ENCODE measurements at regions not wholly inside any gene's neighbourhood (a gene's known extent, or its start where the extent isn't known, plus 50 kb on each side); places are given as distances from the start of the nearest gene placed in this dataset.
"Not testable (repeated sequence)": the region's sequence is repeated elsewhere in the genome, so short reads cannot be mapped to it uniquely, and the experiment has no call there.

DNA sequence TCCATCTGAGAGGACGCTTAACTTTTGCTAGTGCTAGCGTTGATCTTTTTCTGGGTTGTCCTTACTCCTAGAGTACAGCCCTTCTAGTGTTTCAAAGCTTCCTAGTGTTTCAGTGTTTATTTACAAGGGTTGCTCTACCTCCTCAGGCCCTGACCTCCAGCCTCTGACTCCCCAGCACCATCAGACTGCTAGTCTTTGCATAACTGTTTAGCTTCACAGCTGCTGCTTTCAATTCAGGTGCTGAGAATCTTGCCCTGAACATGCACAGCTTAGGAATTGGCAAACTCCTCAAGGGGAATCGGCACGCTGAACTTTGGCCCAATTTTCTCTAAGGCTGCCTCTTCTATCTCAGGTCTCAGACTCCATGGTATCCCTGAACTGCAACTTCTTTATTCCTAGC lies 52.9 kb downstream of the OR52B4 start:
- intact Hi-C loops (cut with DNase I); DNase-seq (ENCODE audit: low spot score): not testable (repeated sequence)

DNA sequence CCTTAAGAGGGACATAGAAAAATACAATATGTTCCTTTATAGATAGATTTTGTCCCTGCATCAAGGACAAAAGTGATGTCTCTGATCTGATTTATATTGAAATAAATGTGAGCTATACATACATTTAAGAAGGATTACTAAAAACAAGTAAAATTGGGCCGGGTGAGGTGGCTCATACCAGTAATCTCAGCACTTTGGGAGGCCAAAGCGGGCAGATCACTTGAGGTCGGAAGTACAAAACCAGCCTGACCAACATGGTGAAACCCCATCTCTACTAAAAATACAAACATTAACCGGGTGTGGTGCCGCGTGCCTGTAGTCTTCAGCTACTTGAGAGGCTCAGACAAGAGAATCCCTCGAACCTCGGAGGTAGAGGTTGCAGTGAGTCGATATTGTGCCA lies 91.0 kb downstream of the OR52B4 start:
- intact Hi-C loops (cut with DNase I); DNase-seq (ENCODE audit: low spot score): not testable (repeated sequence)

DNA sequence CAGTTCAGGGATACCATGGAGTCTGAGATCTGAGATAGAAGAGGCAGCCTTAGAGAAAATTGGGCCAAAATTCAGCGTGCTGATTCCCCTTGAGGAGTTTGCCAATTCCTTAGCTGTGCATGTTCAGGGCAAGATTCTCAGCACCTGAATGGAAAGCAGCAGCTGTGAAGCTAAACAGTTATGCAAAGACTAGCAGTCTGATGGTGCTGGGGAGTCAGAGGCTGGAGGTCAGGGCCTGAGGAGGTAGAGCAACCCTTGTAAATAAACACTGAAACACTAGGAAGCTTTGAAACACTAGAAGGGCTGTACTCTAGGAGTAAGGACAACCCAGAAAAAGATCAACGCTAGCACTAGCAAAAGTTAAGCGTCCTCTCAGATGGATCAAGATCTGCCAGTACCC lies 117.1 kb downstream of the OR52B4 start:
- intact Hi-C loops (cut with DNase I); DNase-seq (ENCODE audit: low spot score): not testable (repeated sequence)

DNA sequence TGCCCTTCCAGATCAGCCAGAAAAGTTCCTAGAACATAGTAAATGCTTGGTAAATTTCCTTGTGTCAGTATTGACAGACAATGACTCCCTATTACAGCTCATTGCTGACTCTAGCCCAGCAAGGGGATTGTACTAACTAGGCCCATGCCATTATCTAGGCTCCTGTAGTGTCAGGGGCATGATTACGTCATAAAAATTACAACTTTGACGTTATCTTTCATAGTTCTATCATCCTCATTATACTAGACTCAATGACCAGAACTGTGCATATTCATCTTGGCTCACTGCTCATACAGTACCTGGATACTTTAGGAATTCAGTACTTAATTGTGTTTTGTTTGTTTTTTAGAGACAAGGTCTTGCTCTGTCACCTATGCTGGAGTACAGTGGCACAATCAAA lies 118.7 kb downstream of the OR52B4 start:
- DNase-seq (ENCODE audit: low spot score); intact Hi-C loops (cut with DNase I): not testable (repeated sequence)

DNA sequence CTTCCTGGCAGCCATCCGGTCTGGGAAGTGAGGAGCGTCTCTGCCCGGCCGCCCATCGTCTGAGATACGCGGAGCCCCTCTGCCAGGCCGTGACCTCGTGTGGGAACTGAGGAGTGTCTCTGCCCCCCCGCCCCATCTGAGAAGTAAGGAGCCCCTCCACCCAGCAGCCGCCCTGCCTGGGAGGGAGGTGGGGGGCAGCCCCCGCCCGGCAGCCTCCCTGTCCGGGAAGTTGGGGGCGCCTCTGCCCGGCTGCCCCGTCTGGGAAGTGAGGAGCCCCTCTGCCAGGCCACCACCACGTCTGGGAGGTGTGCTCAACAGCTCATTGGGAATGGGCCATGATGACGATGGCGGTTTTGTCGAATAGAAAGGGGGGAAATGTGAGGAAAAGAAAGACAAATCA lies 130.4 kb downstream of the OR52B4 start:
- DNase-seq (ENCODE audit: low spot score); intact Hi-C loops (cut with DNase I): not testable (repeated sequence)

DNA sequence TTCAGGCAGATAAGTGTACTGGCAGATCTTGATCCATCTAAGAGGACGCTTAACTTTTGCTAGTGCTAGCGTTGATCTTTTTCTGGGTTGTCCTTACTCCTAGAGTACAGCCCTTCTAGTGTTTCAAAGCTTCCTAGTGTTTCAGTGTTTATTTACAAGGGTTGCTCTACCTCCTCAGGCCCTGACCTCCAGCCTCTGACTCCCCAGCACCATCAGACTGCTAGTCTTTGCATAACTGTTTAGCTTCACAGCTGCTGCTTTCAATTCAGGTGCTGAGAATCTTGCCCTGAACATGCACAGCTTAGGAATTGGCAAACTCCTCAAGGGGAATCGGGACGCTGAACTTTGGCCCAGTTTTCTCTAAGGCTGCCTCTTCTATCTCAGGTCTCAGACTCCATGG lies 124.3 kb downstream of the RRM1 start:
- intact Hi-C loops (cut with DNase I); DNase-seq (ENCODE audit: low spot score): not testable (repeated sequence)

DNA sequence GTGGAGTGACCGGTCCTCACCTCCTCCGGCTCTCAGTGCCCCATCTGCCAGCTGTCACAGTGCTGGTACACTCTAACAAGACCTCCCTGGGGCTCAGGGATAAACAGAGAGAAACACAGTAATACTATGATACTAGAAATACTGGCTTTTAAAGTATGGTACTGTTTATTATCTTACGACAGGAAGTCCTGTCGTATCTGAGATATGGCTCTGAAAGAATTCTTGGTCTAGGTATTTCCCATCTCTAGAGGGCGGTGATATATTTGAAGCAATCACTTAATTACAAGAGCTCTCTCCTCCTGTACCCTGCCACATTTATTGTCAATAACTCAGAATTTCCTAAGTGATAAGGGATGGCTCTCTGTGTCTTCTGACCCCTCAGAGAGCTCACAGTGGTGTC lies 119.1 kb downstream of the RRM1 start:
- intact Hi-C loops (cut with DNase I): no loop called here
- no peak for DNase-seq (ENCODE audit: low spot score)

DNA sequence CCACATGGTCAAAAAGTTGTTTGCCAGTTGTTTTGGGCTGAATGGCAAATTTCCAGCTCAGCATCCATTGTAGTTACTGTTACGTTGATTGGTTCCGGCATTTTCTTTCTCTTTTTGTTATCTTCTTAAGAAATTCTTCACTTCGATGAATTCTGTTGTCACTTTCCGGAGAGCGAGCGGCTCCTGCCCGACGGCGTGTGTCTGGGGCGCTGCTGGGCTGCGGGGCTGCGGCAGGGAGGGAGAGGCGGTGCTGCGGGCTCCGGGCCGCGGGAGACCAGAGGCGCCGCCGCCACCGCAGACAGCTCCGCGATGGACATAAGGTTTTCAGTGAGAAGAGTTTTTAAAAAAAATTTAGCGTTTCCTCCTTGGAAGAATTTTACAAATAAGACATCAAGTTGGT lies 117.4 kb downstream of the RRM1 start:
- DNase-seq (ENCODE audit: low spot score): no peak
- intact Hi-C loops (cut with DNase I): no loop called here

DNA sequence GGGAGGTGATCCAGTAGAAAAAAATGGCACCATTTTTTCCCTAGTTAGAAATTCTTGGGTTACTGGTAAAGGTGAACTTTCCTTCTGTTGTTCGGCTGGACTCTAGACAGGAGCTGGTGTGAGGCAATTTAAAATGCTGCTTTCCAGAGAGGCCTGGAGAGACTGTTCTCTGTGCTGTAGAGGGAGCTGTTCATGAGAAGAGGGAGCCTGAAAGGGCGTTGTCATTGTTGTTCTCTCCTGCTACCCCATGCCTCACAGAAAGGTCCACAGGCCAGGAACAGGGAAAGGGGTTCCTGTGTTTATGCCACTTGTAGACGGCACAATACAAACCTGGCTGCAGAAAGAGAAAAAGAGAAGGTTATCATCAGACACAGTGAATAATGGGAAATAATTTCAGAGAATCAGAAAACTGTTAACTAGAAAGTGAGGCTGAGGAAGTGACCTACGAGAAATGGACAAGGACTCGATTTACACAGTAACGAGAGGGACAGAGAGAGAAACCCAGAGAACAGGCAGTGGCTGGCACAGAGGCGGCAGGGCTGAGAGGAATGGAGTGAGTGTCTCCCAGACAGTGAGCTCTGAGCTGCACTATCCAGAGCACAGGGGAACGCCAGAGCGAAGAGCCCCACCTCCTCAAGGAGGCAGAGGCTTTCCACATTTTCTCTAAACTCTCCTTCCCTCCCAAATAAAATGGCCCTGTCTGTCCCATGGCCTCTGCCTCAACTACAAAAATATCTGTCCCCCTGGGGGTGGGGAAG lies 109.2 kb downstream of the RRM1 start:
- intact Hi-C loops (cut with DNase I): loop anchor here in 1 of 2 donors (10.0 kb wide), 1 partner anchor 1689 kb away; no protein-coding TSS in a partner anchor
- no peak for DNase-seq (ENCODE audit: low spot score)

DNA sequence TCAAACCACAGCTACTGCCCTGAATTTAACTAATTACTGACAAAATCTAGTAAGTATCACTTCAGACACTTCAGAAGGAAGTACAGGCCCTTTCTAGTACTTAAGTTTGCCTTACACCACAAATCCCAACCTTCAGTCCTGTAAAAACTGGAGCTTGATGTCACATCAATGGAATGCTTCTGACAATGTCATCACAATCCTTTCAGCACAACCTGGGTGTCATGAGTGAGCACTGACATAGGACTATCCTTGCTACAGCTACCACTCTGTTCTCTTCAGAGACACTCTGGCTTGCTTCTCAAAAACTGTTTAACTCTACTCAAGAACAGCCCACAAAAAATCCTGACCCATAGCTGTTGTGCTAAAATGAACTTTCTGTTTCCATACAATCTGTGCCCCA lies 108.2 kb downstream of the RRM1 start:
- intact Hi-C loops (cut with DNase I): loop anchor here in 1 of 2 donors (10.0 kb wide), 1 partner anchor 1688 kb away; no protein-coding TSS in a partner anchor
- DNase-seq (ENCODE audit: low spot score): no peak

DNA sequence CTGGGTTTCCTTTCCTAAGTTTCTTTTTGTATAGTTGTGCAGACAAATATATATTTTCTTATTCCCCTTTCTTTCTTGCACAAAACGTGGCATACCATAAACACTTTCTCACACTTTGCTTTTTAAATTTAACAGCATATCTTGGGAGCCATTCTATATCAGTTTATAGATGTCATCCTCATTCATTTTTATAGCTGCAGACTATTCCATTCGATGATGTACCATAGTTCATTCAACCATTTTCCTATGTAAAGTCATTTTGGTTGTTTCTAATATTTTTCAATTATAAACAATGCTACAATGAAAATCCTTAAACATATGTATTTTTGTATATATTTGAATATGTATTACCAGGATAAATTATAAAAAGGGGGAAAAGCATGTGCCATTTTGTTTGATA lies 102.5 kb downstream of the RRM1 start:
- intact Hi-C loops (cut with DNase I): no loop called here

DNA sequence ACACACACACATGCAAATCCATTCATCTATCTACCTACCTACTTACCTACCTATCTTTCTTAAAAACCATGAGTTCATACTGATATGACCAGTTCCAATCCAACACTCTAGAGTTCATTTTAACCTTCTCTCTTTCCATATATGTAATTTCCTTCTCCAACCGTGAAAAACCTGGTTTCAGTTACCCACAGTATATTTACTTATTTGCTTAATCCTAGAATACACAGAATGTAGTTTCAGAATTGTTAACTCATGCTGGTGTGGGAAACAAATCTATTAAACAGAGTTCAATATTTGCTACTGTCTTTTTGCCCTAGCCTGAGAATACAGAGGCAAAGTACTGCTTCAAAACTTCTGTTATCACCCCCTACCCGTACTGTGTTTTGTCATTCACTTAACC lies 101.3 kb downstream of the RRM1 start:
- intact Hi-C loops (cut with DNase I): no loop called here
- no peak for DNase-seq (ENCODE audit: low spot score)

More for the DNA sequence above, 102.5 kb downstream of the RRM1 start:
- no peak for DNase-seq (ENCODE audit: low spot score)

DNA sequence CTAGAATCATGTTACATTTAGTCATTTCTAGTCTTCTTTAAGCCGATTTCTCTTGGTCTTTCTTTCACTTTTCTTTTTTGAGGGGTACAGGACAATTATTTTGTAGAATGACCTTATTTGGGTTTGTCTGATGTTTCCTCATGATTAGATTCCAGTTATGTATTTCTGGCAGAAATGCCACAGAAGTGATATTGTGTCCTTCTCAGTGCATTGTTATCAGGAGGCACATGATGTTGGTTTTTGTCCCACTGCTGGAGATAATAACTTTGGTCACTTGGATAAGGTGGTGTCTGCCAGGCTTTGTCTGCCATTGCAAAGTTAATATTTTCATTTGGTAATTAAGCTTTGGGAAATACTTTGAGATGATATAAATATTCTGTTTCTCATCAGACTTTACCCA lies 100.3 kb downstream of the RRM1 start:
- no peak for DNase-seq (ENCODE audit: low spot score)
- intact Hi-C loops (cut with DNase I): no loop called here

DNA sequence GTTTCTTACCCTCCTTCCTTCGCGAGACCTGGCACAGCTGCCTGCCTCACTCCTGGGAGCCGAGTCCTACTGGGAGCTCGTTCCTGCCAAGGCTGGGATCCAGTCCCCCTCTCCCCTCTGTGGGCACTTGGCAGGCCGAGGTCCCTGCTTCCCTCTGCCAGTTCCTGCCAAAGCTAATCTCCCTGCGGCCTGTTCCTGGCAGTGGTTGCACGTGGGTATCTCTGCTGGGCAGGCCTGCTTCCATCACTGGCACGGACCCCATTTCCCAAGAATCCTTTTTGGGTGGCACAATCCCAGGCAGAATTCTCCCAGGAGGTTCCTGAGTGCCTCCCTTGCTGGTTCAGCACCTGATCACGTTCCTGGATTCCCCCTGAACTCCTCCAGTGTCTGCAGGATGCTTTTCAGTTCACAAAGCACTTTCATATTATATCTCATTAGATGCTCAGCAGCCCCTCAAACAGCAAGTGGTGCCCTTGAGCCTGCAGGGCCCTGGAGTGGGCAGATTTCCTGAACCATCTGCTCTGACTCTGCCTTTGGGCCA lies 96.5 kb downstream of the RRM1 start:
- no peak for DNase-seq (ENCODE audit: low spot score)
- intact Hi-C loops (cut with DNase I): no loop called here

DNA sequence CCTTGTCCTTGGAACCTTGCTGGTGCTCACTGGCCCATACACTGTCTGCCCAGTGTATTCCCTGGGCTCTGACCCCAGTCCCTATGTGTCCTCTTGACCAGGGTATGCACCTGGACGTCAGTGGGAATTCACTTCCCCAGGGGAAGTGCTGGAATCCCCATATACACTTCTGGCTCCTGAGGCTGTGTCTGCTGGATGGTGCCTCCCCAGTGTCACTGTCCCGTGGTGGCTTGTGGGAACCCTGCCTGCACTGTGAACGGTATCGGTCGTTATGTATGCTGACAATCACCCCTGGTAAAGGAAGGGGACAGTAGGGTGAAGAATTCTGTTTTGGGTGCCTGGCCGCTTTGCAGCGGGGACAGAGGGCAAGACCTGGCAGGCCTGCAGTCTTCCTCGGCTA lies 95.9 kb downstream of the RRM1 start:
- no peak for DNase-seq (ENCODE audit: low spot score)
- intact Hi-C loops (cut with DNase I): no loop called here

DNA sequence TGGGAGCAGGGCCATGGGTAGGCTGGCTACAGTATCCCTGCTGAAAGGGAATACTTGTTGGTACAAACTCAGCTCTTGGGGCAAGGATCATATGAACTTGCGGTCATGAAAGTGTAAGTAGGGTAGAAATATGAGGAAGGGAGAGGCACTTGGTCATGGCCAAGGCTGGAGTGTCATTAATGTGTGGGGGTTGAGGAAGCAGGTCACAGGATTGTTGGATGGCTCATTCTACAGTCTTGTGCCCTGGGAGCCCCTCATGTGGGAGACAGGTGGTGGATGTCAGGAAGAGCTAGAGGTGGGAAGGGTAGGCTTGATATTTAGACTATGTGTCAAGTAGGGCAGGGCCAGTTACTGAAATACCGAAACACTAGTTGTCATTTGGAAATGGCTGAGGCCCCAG lies 95.5 kb downstream of the RRM1 start:
- intact Hi-C loops (cut with DNase I): no loop called here
- DNase-seq (ENCODE audit: low spot score): no peak

Measured in posterior vena cava (tissue), 2 donors.